A673 (cell line): ENCODE measurements at regions not wholly inside any gene's neighbourhood (a gene's known extent, or its start where the extent isn't known, plus 50 kb on each side); places are given as distances from the start of the nearest gene placed in this dataset.

Source experiments
- BruUV-seq: library from RNA; stranded (reverse); fragments of 400-500 nt; replicated peaks from 2 replicates; lab custom pipeline; 2021; lab: Mats Ljungman, UMichigan
- CTCF ChIA-PET: fragments of 300-600 bp; sonication (Branson Sonifier 250); formaldehyde crosslinking; loops from one replicate; lab custom pipeline; 2022; ENCODE audit warnings: antibody characterized with exemption; lab: Charles Lee
- POLR2A ChIA-PET: fragments of 300-600 bp; sonication (Branson Sonifier 250); formaldehyde crosslinking; loops from one replicate; lab custom pipeline; 2022; ENCODE audit warnings: antibody characterized with exemption; ENCODE audit not compliant: low non-redundant PET; lab: Charles Lee
- DNase-seq: peaks from one replicate; pipeline ENCODE4 v3.0.0-alpha.2; 2015; ENCODE audit warnings: low spot score
- H3K27ac ChIP-seq: fragments of 200-600 bp; sonication (generic); 2 replicates; pipeline ENCODE4 v1.5.1; 2016; ENCODE audit warnings: mixed run types, low read depth, mild to moderate bottlenecking, mixed read lengths, antibody characterized with exemption, low read length; ENCODE audit not compliant: poor library complexity, severe bottlenecking
- H3K27me3 ChIP-seq: fragments of 200-600 bp; sonication (generic); replicated peaks from 2 replicates; pipeline ENCODE4 v1.6.1; 2017; ENCODE audit warnings: mixed run types, low read depth, mild to moderate bottlenecking, mixed read lengths, antibody characterized with exemption, low read length; ENCODE audit not compliant: insufficient read depth, poor library complexity
- H3K36me3 ChIP-seq: fragments of 200-600 bp; sonication (generic); 2 replicates; pipeline ENCODE4 v1.6.1; 2016; ENCODE audit warnings: mixed run types, mild to moderate bottlenecking, mixed read lengths, antibody characterized with exemption, low read length; ENCODE audit not compliant: insufficient read depth, poor library complexity, severe bottlenecking
- H3K4me1 ChIP-seq: fragments of 200-600 bp; sonication (generic); 2 replicates; pipeline ENCODE4 v1.6.1; 2017; ENCODE audit warnings: mixed run types, mild to moderate bottlenecking, mixed read lengths, antibody characterized with exemption, low read length; ENCODE audit not compliant: insufficient read depth, poor library complexity, severe bottlenecking
- H3K4me3 ChIP-seq: fragments of 200-600 bp; sonication (generic); 2 replicates; pipeline ENCODE4 v1.5.1; 2016; ENCODE audit warnings: low read depth, mixed run types, mild to moderate bottlenecking, mixed read lengths, low read length; ENCODE audit not compliant: poor library complexity, severe bottlenecking
- H3K9me3 ChIP-seq: fragments of 200-600 bp; sonication (generic); 2 replicates; pipeline ENCODE4 v1.6.1; 2016; ENCODE audit warnings: mixed run types, low read depth, mild to moderate bottlenecking, mixed read lengths, antibody characterized with exemption, low read length; ENCODE audit not compliant: poor library complexity, severe bottlenecking
- CTCF ChIP-seq: fragments of 300-800, 200-600 bp; sonication (generic); conservative IDR thresholded peaks from 2 replicates; pipeline ENCODE4 v1.5.1; 2017; ENCODE audit warnings: low read depth, mild to moderate bottlenecking, antibody characterized with exemption, low read length, moderate library complexity, mixed read lengths
- EZH2 ChIP-seq: fragments of 200-600 bp; sonication (generic); IDR thresholded peaks from 2 replicates; pipeline ENCODE4 v1.6.1; 2017; ENCODE audit warnings: borderline replicate concordance, low read depth, mild to moderate bottlenecking, mixed read lengths, antibody characterized with exemption, low read length; ENCODE audit not compliant: poor library complexity, severe bottlenecking
- intact Hi-C: fragments of 100-400 bp; cut with micrococcal nuclease; formaldehyde crosslinking; loops from one replicate; pipeline ENCODE4 v1.10.0; 2022; ENCODE audit not compliant: unreplicated experiment

GRCh38 chr22:48680601-48681000, 1147.1 kb downstream of the BRD1 start:
- POLR2A ChIA-PET = no interaction called here
- no peak for DNase-seq
- Histone ChIP-seq H3K4me1 (no peaks in the 10 kb centered on the region), H3K4me3 (no peak overlapping the region), H3K36me3 (no peaks in the 10 kb centered on the region), H3K27ac (no peak overlapping the region), H3K9me3 (no peaks in the 10 kb centered on the region), H3K27me3 (no peaks in the 10 kb centered on the region)
- CTCF ChIA-PET = no interaction called here
- intact Hi-C loops = no loop called here
- no TSS peak for BruUV-seq
- TF ChIP-seq EZH2 = no peak
- no peak for TF ChIP-seq CTCF

- no peak for DNase-seq
- Histone ChIP-seq H3K27me3 (no peaks in the 10 kb centered on the region), H3K36me3 (no peaks in the 10 kb centered on the region), H3K9me3 (no peaks in the 10 kb centered on the region), H3K4me3 (no peak overlapping the region), H3K4me1 (no peaks in the 10 kb centered on the region), H3K27ac (no peak overlapping the region)
- no peak for TF ChIP-seq CTCF
- no TSS peak for BruUV-seq
- ChIA-PET CTCF (no interaction called here), POLR2A (no interaction called here)
- intact Hi-C loops = no loop called here
Measured at GRCh38 chr22:48679656-48680555, 1147.8 kb downstream of the BRD1 start.

GRCh38 chr22:48678171-48679135, 1149.2 kb downstream of the BRD1 start:
- POLR2A ChIA-PET = no interaction called here

More at GRCh38 chr22:48678171-48679135, 1149.2 kb downstream of the BRD1 start:
- intact Hi-C loops = no loop called here
- no peak overlapping the region for H3K4me3 ChIP-seq
- H3K27ac ChIP-seq = no peak overlapping the region
- BruUV-seq = no TSS peak
- no peaks in the 10 kb centered on the region for H3K4me1 ChIP-seq
- H3K36me3 ChIP-seq = no peaks in the 10 kb centered on the region
- H3K27me3 ChIP-seq = no peaks in the 10 kb centered on the region
- TF ChIP-seq CTCF (no peak), EZH2 (no peak)
- no peaks in the 10 kb centered on the region for H3K9me3 ChIP-seq
- DNase-seq = no peak
- CTCF ChIA-PET = no interaction called here
